Pancreas (tissue), 10 donors: ENCODE measurements at regions not wholly inside any gene's neighbourhood (a gene's known extent, or its start where the extent isn't known, plus 50 kb on each side); places are given as distances from the start of the nearest gene placed in this dataset.

ENCODE experiments used
- ATAC-seq, 4 donors: fragments of 200-7000 bp; cut with Tn5 transposase; one replicate each; pipeline versions ENCODE4 v1.8.0 to v1.9.1; 2020; ENCODE audit warnings: mild to moderate bottlenecking in 4 of 4, moderate library complexity in 4 of 4
- DNase-seq, 6 donors: peaks; one replicate each; pipeline ENCODE4 v3.0.0-alpha.2; 2020
- FAIRE-seq: peaks from 2 replicates; lab custom pipeline; 2012; peaks lifted over from hg19 to GRCh38; lab: Jason Lieb, UNC
- H3K27ac ChIP-seq, 4 donors: fragments of 200-600 bp; sonication (generic); 1 replicate in 3 of 4; 2 replicates in 1 of 4; pipeline versions ENCODE4 v1.5.0 to v1.8.0; 2020
- H3K27me3 ChIP-seq, 4 donors: fragments of 200-600 bp; one replicate each; pipeline ENCODE4 v1.8.0; 2021
- H3K36me3 ChIP-seq, 3 donors: fragments of 200-600 bp; sonication (generic) in 1 of 3; one replicate each; pipeline versions ENCODE4 v1.5.0 to v1.8.0; 2020 to 2021
- H3K4me1 ChIP-seq, 3 donors: fragments of 200-600 bp; one replicate each; pipeline ENCODE4 v1.8.0; 2021
- H3K4me3 ChIP-seq, 4 donors: fragments of 200-600 bp; sonication (generic) in 2 of 4; one replicate each; pipeline versions ENCODE4 v1.5.0 to v1.8.0; 2020 to 2021
- H3K9me3 ChIP-seq, 4 donors: fragments of 200-600 bp; one replicate each; pipeline ENCODE4 v1.8.0; 2021
- WGBS, 2 donors: extraction: QIAGEN DNeasy Blood & Tissue Kit; methylation state at CpG; one replicate each; pipeline ENCODE4 v1.1.7; 2013; 5-methylcytosine and 5-hydroxymethylcytosine counted together
- intact Hi-C, 3 donors: fragments of 100-400 bp; cut with DNase I; formaldehyde crosslinking; loops; one replicate each; pipeline versions ENCODE4 v1.11.1 to v1.14.2; 2022
- TF ChIP-seq, protein P1 (sequence below), 4 donors: fragments of 200-600 bp; sonication (generic) in 3 of 4; IDR thresholded peaks; one replicate each; pipeline versions ENCODE4 v1.5.0 to v1.8.0; 2021; ENCODE audit warnings: antibody characterized with exemption in 4 of 4
- donor health status: healthy with polysubstance abuse.
- donor health status: DM: no; HTN: no; CAD: no; lungs with moderate emphysema.
- donor health status: DM: no; HTN: no; CAD: no.
- donor health status: control.
- donor health status: control.
- donor health status: Bipolar disorder and iron deficiency.
- donor health status: DM: yes; HTN: yes; CAD: no.
- donor health status: DM: no; HTN: no; CAD: no.
- donor health status: DM: no; HTN: no; CAD: no.
- donor health status: DM: yes; HTN: yes; CAD: no.

DNA sequence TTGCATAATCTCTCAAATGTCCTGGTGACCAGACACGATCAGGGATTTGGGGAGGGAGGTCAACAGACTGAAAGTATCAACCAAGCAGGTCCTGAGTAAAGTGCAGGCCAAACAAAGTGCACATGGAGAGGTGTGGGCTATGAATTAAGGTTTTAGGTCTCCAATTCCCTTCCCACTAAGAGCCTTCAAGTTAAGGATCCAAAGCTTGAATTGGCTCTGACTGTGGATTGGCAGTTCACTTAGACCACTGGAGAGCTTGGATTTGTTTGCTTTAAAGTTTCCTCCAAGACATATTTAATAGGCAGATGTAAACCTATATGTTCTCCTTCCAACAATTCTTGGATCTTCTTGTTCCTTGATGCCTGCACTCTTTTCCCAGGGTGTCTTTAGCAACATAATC is 129.6 kb upstream of the IGF1 start:
- intact Hi-C loops: no loop called here
- Histone ChIP-seq H3K4me1 (no peaks in the 10 kb centered on the region), H3K4me3 (no peak overlapping the region), H3K9me3 (no peaks in the 10 kb centered on the region), H3K27me3 (no peaks in the 10 kb centered on the region), H3K27ac (no peak overlapping the region), H3K36me3 (no peaks in the 10 kb centered on the region)
- TF ChIP-seq, protein P1, sequence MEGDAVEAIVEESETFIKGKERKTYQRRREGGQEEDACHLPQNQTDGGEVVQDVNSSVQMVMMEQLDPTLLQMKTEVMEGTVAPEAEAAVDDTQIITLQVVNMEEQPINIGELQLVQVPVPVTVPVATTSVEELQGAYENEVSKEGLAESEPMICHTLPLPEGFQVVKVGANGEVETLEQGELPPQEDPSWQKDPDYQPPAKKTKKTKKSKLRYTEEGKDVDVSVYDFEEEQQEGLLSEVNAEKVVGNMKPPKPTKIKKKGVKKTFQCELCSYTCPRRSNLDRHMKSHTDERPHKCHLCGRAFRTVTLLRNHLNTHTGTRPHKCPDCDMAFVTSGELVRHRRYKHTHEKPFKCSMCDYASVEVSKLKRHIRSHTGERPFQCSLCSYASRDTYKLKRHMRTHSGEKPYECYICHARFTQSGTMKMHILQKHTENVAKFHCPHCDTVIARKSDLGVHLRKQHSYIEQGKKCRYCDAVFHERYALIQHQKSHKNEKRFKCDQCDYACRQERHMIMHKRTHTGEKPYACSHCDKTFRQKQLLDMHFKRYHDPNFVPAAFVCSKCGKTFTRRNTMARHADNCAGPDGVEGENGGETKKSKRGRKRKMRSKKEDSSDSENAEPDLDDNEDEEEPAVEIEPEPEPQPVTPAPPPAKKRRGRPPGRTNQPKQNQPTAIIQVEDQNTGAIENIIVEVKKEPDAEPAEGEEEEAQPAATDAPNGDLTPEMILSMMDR (IDR thresholded peaks at IDR 0.05): no peak
- WGBS, 2 donors: 52 to 62% methylated on average over 1 of the region's 1 CpG
- ATAC-seq: no peak
- FAIRE-seq: no peak
- DNase-seq: no peak

DNA sequence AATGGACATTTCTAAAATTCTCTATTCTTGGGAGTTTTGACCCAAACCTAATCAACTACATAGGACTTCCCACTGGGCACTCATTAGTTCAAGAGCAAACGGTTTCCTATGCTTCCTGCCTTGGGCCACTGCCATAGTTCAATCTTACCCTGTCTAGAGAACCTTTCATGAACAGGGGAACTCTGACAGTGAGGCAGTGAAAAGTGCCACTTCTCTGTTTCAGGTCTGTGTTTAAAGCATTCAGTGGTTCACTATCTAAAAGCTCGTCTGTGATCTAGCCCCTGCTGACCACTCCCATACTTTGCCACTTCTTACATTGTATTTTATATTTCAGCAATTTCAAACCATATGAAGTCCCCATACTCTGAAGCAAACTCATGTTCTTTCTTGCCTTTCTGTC is 122.7 kb upstream of the IGF1 start:
- FAIRE-seq (no peak), DNase-seq (no peak), ATAC-seq (no peak)
- Histone ChIP-seq H3K36me3 (no peaks in the 10 kb centered on the region), H3K4me1 (no peaks in the 10 kb centered on the region), H3K9me3 (no peaks in the 10 kb centered on the region), H3K27me3 (no peaks in the 10 kb centered on the region), H3K27ac (no peak overlapping the region), H3K4me3 (no peak overlapping the region)
- 20 to 23% methylated on average over 2 of the region's 2 CpGs for WGBS, 2 donors
- intact Hi-C loops: no loop called here
- TF ChIP-seq, protein P1 (IDR thresholded peaks at IDR 0.05): no peak

DNA sequence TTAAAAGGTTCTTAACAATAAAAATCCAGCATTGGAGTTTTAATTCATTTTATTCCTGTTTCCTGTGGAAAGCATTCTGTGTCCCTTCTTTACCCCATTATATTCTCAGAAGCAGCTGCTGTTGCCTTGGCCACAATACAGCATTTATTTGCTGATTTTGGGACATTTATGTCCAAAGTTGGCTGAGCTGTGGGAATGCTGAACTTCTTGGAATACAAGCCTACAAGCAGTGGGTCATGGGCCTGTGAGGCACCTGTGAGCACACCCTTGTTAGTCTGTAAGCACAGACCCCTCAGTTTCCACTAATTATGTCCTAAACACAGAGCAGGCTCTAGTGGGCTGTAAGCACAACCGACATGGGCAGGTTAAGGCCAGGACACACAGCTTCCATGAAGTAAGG is 122.2 kb upstream of the IGF1 start:
- H3K9me3 ChIP-seq: no peaks in the 10 kb centered on the region
- FAIRE-seq: no peak
- no peaks in the 10 kb centered on the region for H3K36me3 ChIP-seq
- no peak for DNase-seq
- 36 to 52% methylated on average over 1 of the region's 1 CpG for WGBS, 2 donors
- ATAC-seq: no peak
- H3K27ac ChIP-seq: no peak overlapping the region
- H3K27me3 ChIP-seq: no peaks in the 10 kb centered on the region
- intact Hi-C loops: no loop called here
- no peaks in the 10 kb centered on the region for H3K4me1 ChIP-seq
- H3K4me3 ChIP-seq: no peak overlapping the region
- TF ChIP-seq, protein P1 (IDR thresholded peaks at IDR 0.05): no peak

DNA sequence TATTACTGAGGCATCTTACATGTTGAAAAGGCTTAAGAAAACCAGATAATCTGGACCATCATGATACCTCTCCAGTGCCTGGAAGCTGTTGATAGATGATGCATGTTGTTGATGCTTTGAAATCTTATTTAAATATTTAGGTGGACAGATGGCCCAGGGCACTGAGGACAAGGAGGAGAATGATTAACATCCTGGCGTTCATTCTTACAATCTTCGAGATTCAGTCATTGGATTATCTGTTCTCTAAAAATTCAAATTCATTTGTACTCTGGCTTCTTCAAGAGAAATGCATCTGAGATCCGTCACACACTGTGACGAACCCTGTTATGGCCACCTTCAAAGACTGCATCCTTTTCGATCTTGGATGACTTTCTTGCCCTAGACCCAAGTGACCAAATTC is 121.3 kb upstream of the IGF1 start:
- H3K4me1 ChIP-seq: no peaks in the 10 kb centered on the region
- no peak for ATAC-seq
- WGBS, 2 donors: 59 to 74% methylated on average over 5 of the region's 5 CpGs
- H3K9me3 ChIP-seq: no peaks in the 10 kb centered on the region
- H3K36me3 ChIP-seq: no peaks in the 10 kb centered on the region
- H3K27me3 ChIP-seq: no peaks in the 10 kb centered on the region
- TF ChIP-seq, protein P1 (IDR thresholded peaks at IDR 0.05): no peak
- DNase-seq: no peak
- no peak for FAIRE-seq
- H3K4me3 ChIP-seq: no peak overlapping the region
- no peak overlapping the region for H3K27ac ChIP-seq
- intact Hi-C loops: no loop called here

DNA sequence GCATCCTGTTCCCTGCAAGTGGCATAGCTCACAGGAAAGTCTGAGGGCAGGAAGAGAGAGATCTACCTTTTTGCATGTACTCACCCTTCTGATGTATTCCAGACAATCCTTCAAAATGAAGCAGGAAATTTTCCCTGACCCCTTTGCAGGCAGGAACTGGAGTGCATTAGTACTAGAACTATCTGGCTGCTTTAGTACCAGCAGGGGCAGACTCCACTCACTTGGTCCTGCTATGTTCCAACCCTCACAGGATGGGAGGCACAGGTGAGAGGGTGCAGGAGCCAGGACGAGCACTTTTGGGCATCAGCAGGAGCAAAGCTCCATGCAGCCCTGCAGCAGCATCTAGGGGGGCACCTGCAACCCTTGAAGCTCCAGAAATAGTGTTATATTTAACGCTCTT is 116.3 kb upstream of the IGF1 start:
- Histone ChIP-seq H3K36me3 (no peaks in the 10 kb centered on the region), H3K4me1 (no peaks in the 10 kb centered on the region), H3K27me3 (no peaks in the 10 kb centered on the region), H3K27ac (no peak overlapping the region), H3K9me3 (no peaks in the 10 kb centered on the region), H3K4me3 (no peak overlapping the region)
- WGBS, 2 donors: 50 to 51% methylated on average over 2 of the region's 2 CpGs
- intact Hi-C loops: no loop called here
- DNase-seq (no peak), FAIRE-seq (no peak), ATAC-seq (no peak)
- TF ChIP-seq, protein P1 (IDR thresholded peaks at IDR 0.05): no peak
